Endodermal cell (in vitro differentiated cells): ENCODE measurements at regions not wholly inside any gene's neighbourhood (a gene's known extent, or its start where the extent isn't known, plus 50 kb on each side); places are given as distances from the start of the nearest gene placed in this dataset.

Source experiments
- DNase-seq: peaks from one replicate; pipeline ENCODE4 v3.0.0-alpha.2; 2017
- H3K27ac ChIP-seq: 2 replicates; pipeline ENCODE4 v1.5.1; 2013; ENCODE audit warnings: mild to moderate bottlenecking, low read depth, low read length, moderate library complexity
- H3K27me3 ChIP-seq: 2 replicates; pipeline ENCODE4 v1.6.1; 2013; ENCODE audit warnings: mild to moderate bottlenecking, low read length, moderate library complexity; ENCODE audit not compliant: insufficient read depth, control insufficient read depth, poor library complexity, severe bottlenecking
- H3K36me3 ChIP-seq: 2 replicates; pipeline ENCODE4 v1.7.0; 2013; ENCODE audit warnings: mild to moderate bottlenecking, low read length, moderate library complexity; ENCODE audit not compliant: control insufficient read depth, insufficient read depth
- H3K4me1 ChIP-seq: one replicate; pipeline ENCODE4 v1.7.0; 2013; ENCODE audit warnings: low read length; ENCODE audit not compliant: control insufficient read depth, insufficient read depth
- H3K4me3 ChIP-seq: 2 replicates; pipeline ENCODE4 v1.5.1; 2013; ENCODE audit warnings: mild to moderate bottlenecking, low read length, moderate library complexity
- H3K9ac ChIP-seq: 2 replicates; pipeline ENCODE4 v1.6.1; 2013; ENCODE audit warnings: mild to moderate bottlenecking, low read length, moderate library complexity; ENCODE audit not compliant: poor library complexity, severe bottlenecking; ENCODE audit errors: extremely low read depth
- H3K9me3 ChIP-seq: 2 replicates; pipeline ENCODE4 v1.6.1; 2013; ENCODE audit warnings: mild to moderate bottlenecking, low read length, moderate library complexity; ENCODE audit not compliant: control insufficient read depth
- H3K27ac Mint-ChIP-seq: 2 replicates; pipeline ENCODE4 v1.8.0; 2020; ENCODE audit warnings: mixed read lengths
- H3K27me3 Mint-ChIP-seq: 2 replicates; pipeline ENCODE4 v1.8.0; 2021; ENCODE audit warnings: mild to moderate bottlenecking, mixed read lengths; ENCODE audit not compliant: insufficient read depth
- H3K36me3 Mint-ChIP-seq: 2 replicates; pipeline ENCODE4 v1.8.0; 2020; ENCODE audit warnings: low read depth, mixed read lengths
- H3K4me1 Mint-ChIP-seq: 2 replicates; pipeline ENCODE4 v1.8.0; 2020; ENCODE audit warnings: mixed read lengths
- H3K4me3 Mint-ChIP-seq: 2 replicates; pipeline ENCODE4 v1.8.0; 2020; ENCODE audit warnings: mild to moderate bottlenecking, moderate library complexity, mixed read lengths
- H3K9me3 Mint-ChIP-seq: 2 replicates; pipeline ENCODE4 v1.8.0; 2020; ENCODE audit warnings: mild to moderate bottlenecking, mixed read lengths
- CTCF ChIP-seq: fragments of 200-600 bp; sonication (generic); conservative IDR thresholded peaks from 2 replicates; pipeline ENCODE4 v1.5.0; 2021; ENCODE audit warnings: antibody characterized with exemption, mild to moderate bottlenecking
- WGBS, 2 experiments: methylation state at CpG; one replicate each; pipeline versions ENCODE4 v1.1.5 to v1.1.7; 2013; ENCODE audit warnings: missing lambda C conversion rate in 2 of 2, mixed read lengths in 1 of 2; ENCODE audit not compliant: insufficient coverage in 1 of 2, insufficient read length in 1 of 2; 5-methylcytosine and 5-hydroxymethylcytosine counted together

DNA sequence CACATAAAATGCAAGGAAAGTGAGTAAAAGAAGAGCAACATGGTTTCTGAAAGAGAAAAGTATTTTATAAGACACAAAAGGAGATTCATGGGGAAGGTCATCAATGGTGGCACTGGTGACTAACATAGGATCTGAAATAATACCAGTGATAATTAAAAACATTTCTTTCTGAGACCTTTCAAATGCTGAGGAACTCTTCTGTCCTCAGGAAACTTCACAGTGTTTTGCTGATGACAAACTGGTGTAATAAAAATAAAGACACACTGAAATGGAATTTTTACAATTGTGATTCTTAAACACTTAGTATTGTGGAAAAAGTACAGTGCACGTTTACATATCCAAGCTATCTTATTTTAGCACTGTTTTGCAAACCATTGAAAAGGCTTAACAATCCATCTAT, 80.4 kb upstream of the ZBTB20 start:
- Histone ChIP-seq H3K36me3 (no peaks in the 10 kb centered on the region), H3K9ac (no peak overlapping the region), H3K4me3 (no peak overlapping the region), H3K4me1 (no peaks in the 10 kb centered on the region), H3K27ac (no peak overlapping the region), H3K9me3 (no peaks in the 10 kb centered on the region), H3K27me3 (no peaks in the 10 kb centered on the region)
- H3K36me3 Mint-ChIP-seq, result no peaks in the 10 kb centered on the region
- WGBS, 2 experiments, result 93 to 100% methylated on average over 1 of the region's 1 CpG
- no peak overlapping the region for H3K4me3 Mint-ChIP-seq
- no peaks in the 10 kb centered on the region for H3K4me1 Mint-ChIP-seq
- no peaks in the 10 kb centered on the region for H3K27me3 Mint-ChIP-seq
- DNase-seq, result no peak
- TF ChIP-seq CTCF, result no peak
- no peak overlapping the region for H3K27ac Mint-ChIP-seq
- no peaks in the 10 kb centered on the region for H3K9me3 Mint-ChIP-seq

GRCh38 chr3:115228266-115228665, 81.2 kb upstream of the ZBTB20 start:
- H3K4me1 ChIP-seq, result no peaks in the 10 kb centered on the region
- no peak overlapping the region for H3K27ac Mint-ChIP-seq
- H3K9ac ChIP-seq, result no peak overlapping the region
- H3K9me3 Mint-ChIP-seq, result no peaks in the 10 kb centered on the region
- H3K36me3 Mint-ChIP-seq, result no peaks in the 10 kb centered on the region
- DNase-seq, result no peak
- no peaks in the 10 kb centered on the region for H3K36me3 ChIP-seq
- no peaks in the 10 kb centered on the region for H3K9me3 ChIP-seq
- H3K4me1 Mint-ChIP-seq, result no peaks in the 10 kb centered on the region
- WGBS, 2 experiments, result 88 to 94% methylated on average over 6 of the region's 6 CpGs
- no peaks in the 10 kb centered on the region for H3K27me3 Mint-ChIP-seq
- H3K27ac ChIP-seq, result no peak overlapping the region
- no peaks in the 10 kb centered on the region for H3K27me3 ChIP-seq
- H3K4me3 ChIP-seq, result no peak overlapping the region
- no peak for TF ChIP-seq CTCF
- no peak overlapping the region for H3K4me3 Mint-ChIP-seq

DNA sequence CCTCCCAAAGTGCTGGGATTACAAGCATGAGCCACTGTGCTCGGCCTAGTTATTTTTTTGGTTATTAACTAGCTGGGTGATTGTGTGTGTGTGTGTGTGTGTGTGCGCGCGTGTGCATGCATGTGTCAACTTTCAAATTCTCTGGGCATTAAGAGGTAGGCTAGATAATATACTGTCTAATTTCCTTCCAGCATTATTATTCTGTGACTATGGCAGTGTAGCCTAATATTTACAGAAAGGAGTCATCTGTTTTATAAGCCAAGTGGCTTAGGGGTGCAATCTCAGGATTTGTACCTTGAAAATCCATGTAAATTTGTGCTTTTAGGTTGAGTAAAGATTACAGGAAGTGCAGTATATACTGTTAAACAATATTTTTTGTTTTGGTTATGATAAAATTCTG, 85.1 kb upstream of the ZBTB20 start:
- H3K9me3 Mint-ChIP-seq, result no peaks in the 10 kb centered on the region
- H3K4me3 Mint-ChIP-seq, result no peak overlapping the region
- no peak overlapping the region for H3K9ac ChIP-seq
- no peaks in the 10 kb centered on the region for H3K4me1 Mint-ChIP-seq
- H3K27me3 Mint-ChIP-seq, result no peaks in the 10 kb centered on the region
- H3K36me3 ChIP-seq, result no peaks in the 10 kb centered on the region
- TF ChIP-seq CTCF, result no peak
- no peaks in the 10 kb centered on the region for H3K36me3 Mint-ChIP-seq
- no peak overlapping the region for H3K27ac Mint-ChIP-seq
- no peaks in the 10 kb centered on the region for H3K4me1 ChIP-seq
- DNase-seq, result no peak
- no peaks in the 10 kb centered on the region for H3K27me3 ChIP-seq
- H3K27ac ChIP-seq, result no peak overlapping the region
- H3K9me3 ChIP-seq, result no peaks in the 10 kb centered on the region
- WGBS, 2 experiments, result 95% methylated on average over 3 of the region's 4 CpGs; no CpG with 5 or more reads in 1 of the 2 experiments
- H3K4me3 ChIP-seq, result no peak overlapping the region
